Bronchial epithelial cell (primary cell): ENCODE measurements at regions not wholly inside any gene's neighbourhood (a gene's known extent, or its start where the extent isn't known, plus 50 kb on each side); places are given as distances from the start of the nearest gene placed in this dataset.
A peak's percentile ranks its signal among the peaks of the same experiment; 100 is the strongest.

Experiments
- DNase-seq: peaks from one replicate; pipeline ENCODE4 v3.0.0-alpha.2; 2010; ENCODE audit warnings: low read depth
- FAIRE-seq: peaks from 2 replicates; lab custom pipeline; 2011; peaks lifted over from hg19 to GRCh38; lab: Jason Lieb, UNC
- H3K27me3 ChIP-seq: 2 replicates; pipeline ENCODE4 v1.5.1; 2011; ENCODE audit warnings: low read length; ENCODE audit not compliant: control insufficient read depth, insufficient read depth
- H3K36me3 ChIP-seq: 2 replicates; pipeline ENCODE4 v1.5.1; 2011; ENCODE audit warnings: low read length; ENCODE audit not compliant: control insufficient read depth, insufficient read depth
- H3K4me3 ChIP-seq: 2 replicates; pipeline ENCODE4 v1.5.1; 2011; ENCODE audit warnings: mild to moderate bottlenecking, low read depth, low read length, control low read depth
- TF ChIP-seq, protein P1 (sequence below): IDR thresholded peaks from 2 replicates; pipeline ENCODE4 v1.5.1; 2011; ENCODE audit warnings: mild to moderate bottlenecking, moderate library complexity, low read length, control low read depth, inconsistent platforms; ENCODE audit not compliant: insufficient read depth, severe bottlenecking

- H3K36me3 ChIP-seq: no peaks in the 10 kb centered on the region
- TF ChIP-seq, protein P1, sequence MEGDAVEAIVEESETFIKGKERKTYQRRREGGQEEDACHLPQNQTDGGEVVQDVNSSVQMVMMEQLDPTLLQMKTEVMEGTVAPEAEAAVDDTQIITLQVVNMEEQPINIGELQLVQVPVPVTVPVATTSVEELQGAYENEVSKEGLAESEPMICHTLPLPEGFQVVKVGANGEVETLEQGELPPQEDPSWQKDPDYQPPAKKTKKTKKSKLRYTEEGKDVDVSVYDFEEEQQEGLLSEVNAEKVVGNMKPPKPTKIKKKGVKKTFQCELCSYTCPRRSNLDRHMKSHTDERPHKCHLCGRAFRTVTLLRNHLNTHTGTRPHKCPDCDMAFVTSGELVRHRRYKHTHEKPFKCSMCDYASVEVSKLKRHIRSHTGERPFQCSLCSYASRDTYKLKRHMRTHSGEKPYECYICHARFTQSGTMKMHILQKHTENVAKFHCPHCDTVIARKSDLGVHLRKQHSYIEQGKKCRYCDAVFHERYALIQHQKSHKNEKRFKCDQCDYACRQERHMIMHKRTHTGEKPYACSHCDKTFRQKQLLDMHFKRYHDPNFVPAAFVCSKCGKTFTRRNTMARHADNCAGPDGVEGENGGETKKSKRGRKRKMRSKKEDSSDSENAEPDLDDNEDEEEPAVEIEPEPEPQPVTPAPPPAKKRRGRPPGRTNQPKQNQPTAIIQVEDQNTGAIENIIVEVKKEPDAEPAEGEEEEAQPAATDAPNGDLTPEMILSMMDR: no peak
- no peak for FAIRE-seq
- no peak for DNase-seq
- no peak overlapping the region for H3K4me3 ChIP-seq
- H3K27me3 ChIP-seq: no peaks in the 10 kb centered on the region
Measured at GRCh38 chr2:47266939-47267710, 90.8 kb upstream of the CALM2 start.

- no peaks in the 10 kb centered on the region for H3K27me3 ChIP-seq
- H3K36me3 ChIP-seq: no peaks in the 10 kb centered on the region
- peak; percentile 70 for DNase-seq
- no peak overlapping the region for H3K4me3 ChIP-seq
- TF ChIP-seq, protein P1: no peak
- FAIRE-seq: no peak
Measured at GRCh38 chr2:47265751-47266231, 89.5 kb upstream of the CALM2 start.

GRCh38 chr2:47265158-47265557 is 88.8 kb upstream of the CALM2 start:
- no peak overlapping the region for H3K4me3 ChIP-seq
- no peaks in the 10 kb centered on the region for H3K27me3 ChIP-seq
- no peak for DNase-seq
- TF ChIP-seq, protein P1: no peak
- no peak for FAIRE-seq
- H3K36me3 ChIP-seq: no peaks in the 10 kb centered on the region

GRCh38 chr2:47264686-47265085 is 88.4 kb upstream of the CALM2 start:
- Histone ChIP-seq H3K4me3 (no peak overlapping the region), H3K36me3 (no peaks in the 10 kb centered on the region), H3K27me3 (no peaks in the 10 kb centered on the region)
- no peak for DNase-seq
- FAIRE-seq: no peak
- TF ChIP-seq, protein P1: no peak

DNA sequence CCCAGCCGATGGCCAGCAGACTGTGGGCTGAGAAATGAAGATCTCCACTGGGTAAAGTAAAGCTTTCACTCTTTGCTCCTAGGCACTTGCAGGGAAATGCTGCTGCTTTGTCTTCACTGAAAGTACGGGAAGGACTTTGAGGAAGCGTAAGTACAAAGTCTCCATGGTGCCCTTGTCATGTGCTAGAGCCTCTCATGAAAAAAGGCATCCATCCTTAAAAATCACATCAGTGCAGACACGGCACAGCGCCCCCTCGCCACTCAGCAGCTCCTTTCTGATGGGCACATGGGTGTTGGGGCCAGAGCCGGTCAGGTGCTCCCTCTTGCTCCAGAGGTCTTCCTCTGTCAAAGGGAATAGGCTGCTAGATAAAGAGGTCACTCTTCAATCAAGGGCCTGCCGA is 87.8 kb upstream of the CALM2 start:
- FAIRE-seq: no peak
- DNase-seq: no peak
- TF ChIP-seq, protein P1: no peak
- Histone ChIP-seq H3K36me3 (no peaks in the 10 kb centered on the region), H3K4me3 (no peak overlapping the region), H3K27me3 (no peaks in the 10 kb centered on the region)
